PC-9 (cell line): ENCODE measurements at regions not wholly inside any gene's neighbourhood (a gene's known extent, or its start where the extent isn't known, plus 50 kb on each side); places are given as distances from the start of the nearest gene placed in this dataset.

ENCODE experiments used
- CTCF ChIP-seq: fragments of 200-600 bp; sonication (generic); conservative IDR thresholded peaks from 2 replicates; pipeline ENCODE4 v1.6.1; 2017; ENCODE audit warnings: mixed run types, antibody characterized with exemption, mild to moderate bottlenecking, moderate library complexity
- EZH2 ChIP-seq: fragments of 200-600 bp; sonication (generic); IDR thresholded peaks from 2 replicates; pipeline ENCODE4 v1.8.0; 2017; ENCODE audit warnings: antibody characterized with exemption, low read depth

- TF ChIP-seq EZH2: no peak
- TF ChIP-seq CTCF: no peak
Observed at GRCh38 chr5:18370531-18370930, 736.3 kb downstream of the TAF11L14 start.
